Astrocyte (in vitro differentiated cells and primary cell): ENCODE measurements at regions not wholly inside any gene's neighbourhood (a gene's known extent, or its start where the extent isn't known, plus 50 kb on each side); places are given as distances from the start of the nearest gene placed in this dataset.

Experiments
- DNase-seq: peaks from one replicate; pipeline ENCODE4 v3.0.0-alpha.2; 2010; ENCODE audit warnings: low read depth
- FAIRE-seq: peaks from 2 replicates; lab custom pipeline; 2011; peaks lifted over from hg19 to GRCh38; lab: Jason Lieb, UNC
- H2AFZ ChIP-seq: 2 replicates; pipeline ENCODE4 v1.6.0; 2012; ENCODE audit warnings: low read depth, low read length, inconsistent platforms
- H3K27ac ChIP-seq: 2 replicates; pipeline ENCODE4 v1.5.1; 2011; ENCODE audit warnings: low read depth, low read length, inconsistent platforms
- H3K27me3 ChIP-seq: 2 replicates; pipeline ENCODE4 v1.6.0; 2011; ENCODE audit warnings: low read length, inconsistent platforms; ENCODE audit not compliant: insufficient read depth
- H3K36me3 ChIP-seq: 2 replicates; pipeline ENCODE4 v1.5.1; 2011; ENCODE audit warnings: low read length, inconsistent platforms; ENCODE audit not compliant: insufficient read depth
- H3K4me1 ChIP-seq: 2 replicates; pipeline ENCODE4 v1.5.1; 2011; ENCODE audit warnings: low read length, inconsistent platforms; ENCODE audit not compliant: insufficient read depth
- H3K4me2 ChIP-seq: 2 replicates; pipeline ENCODE4 v1.6.0; 2012; ENCODE audit warnings: low read length, inconsistent platforms
- H3K4me3 ChIP-seq: 2 replicates; pipeline ENCODE4 v1.5.1; 2011; ENCODE audit warnings: low read depth, mild to moderate bottlenecking, low read length, inconsistent platforms; ENCODE audit not compliant: insufficient read depth
- H3K79me2 ChIP-seq: 2 replicates; pipeline ENCODE4 v1.6.0; 2012; ENCODE audit warnings: mild to moderate bottlenecking, low read length, inconsistent platforms; ENCODE audit not compliant: insufficient read depth
- H3K9ac ChIP-seq: 2 replicates; pipeline ENCODE4 v1.6.0; 2012; ENCODE audit warnings: mild to moderate bottlenecking, low read length, inconsistent platforms
- H3K9me3 ChIP-seq: 2 replicates; pipeline ENCODE4 v1.5.1; 2012; ENCODE audit warnings: low read depth, mild to moderate bottlenecking, low read length, inconsistent platforms; ENCODE audit not compliant: insufficient read depth
- H4K20me1 ChIP-seq: 2 replicates; pipeline ENCODE4 v1.6.0; 2012; ENCODE audit warnings: low read length, inconsistent platforms; ENCODE audit not compliant: insufficient read depth
- H3K27ac Mint-ChIP-seq: one replicate; pipeline ENCODE4 v1.8.0; 2021; ENCODE audit warnings: mild to moderate bottlenecking, mixed read lengths; ENCODE audit not compliant: unreplicated experiment
- H3K27me3 Mint-ChIP-seq: one replicate; pipeline ENCODE4 v1.8.0; 2021; ENCODE audit warnings: low read depth, mixed read lengths; ENCODE audit not compliant: unreplicated experiment
- H3K36me3 Mint-ChIP-seq: one replicate; pipeline ENCODE4 v1.8.0; 2021; ENCODE audit warnings: low read depth, mixed read lengths; ENCODE audit not compliant: unreplicated experiment
- H3K4me1 Mint-ChIP-seq: one replicate; pipeline ENCODE4 v1.8.0; 2021; ENCODE audit warnings: low read depth, mixed read lengths; ENCODE audit not compliant: unreplicated experiment
- H3K4me3 Mint-ChIP-seq: one replicate; pipeline ENCODE4 v1.8.0; 2021; ENCODE audit warnings: mild to moderate bottlenecking, moderate library complexity, mixed read lengths; ENCODE audit not compliant: unreplicated experiment
- H3K9me3 Mint-ChIP-seq: one replicate; pipeline ENCODE4 v1.8.0; 2021; ENCODE audit warnings: mild to moderate bottlenecking, mixed read lengths; ENCODE audit not compliant: unreplicated experiment
- CTCF ChIP-seq: IDR thresholded peaks from 2 replicates; pipeline ENCODE4 v1.5.1; 2011; ENCODE audit warnings: low read depth, mild to moderate bottlenecking, inconsistent platforms, low read length, moderate library complexity; ENCODE audit not compliant: insufficient read depth
- EZH2 ChIP-seq: IDR thresholded peaks from 2 replicates; pipeline ENCODE4 v1.6.1; 2012; ENCODE audit warnings: mild to moderate bottlenecking, low read length, inconsistent platforms; ENCODE audit not compliant: insufficient read depth

GRCh38 chr12:92466391-92467305 lies 236.1 kb upstream of the PLEKHG7 start:
- no peak overlapping the region for H3K4me3 ChIP-seq
- no peak for TF ChIP-seq CTCF
- peak overlapping the region; percentile 53 for H2AFZ ChIP-seq
- no peak overlapping the region for H3K9ac ChIP-seq
- H3K4me2 ChIP-seq: peak overlapping the region; percentile 53
- no peaks in the 10 kb centered on the region for H3K36me3 Mint-ChIP-seq
- FAIRE-seq: no peak
- no peak overlapping the region for H3K27ac ChIP-seq
- peaks cover 17% of the 10 kb centered on the region for H3K4me1 ChIP-seq
- no peaks in the 10 kb centered on the region for H3K27me3 Mint-ChIP-seq
- H3K27me3 ChIP-seq: no peaks in the 10 kb centered on the region
- no peak overlapping the region for H3K27ac Mint-ChIP-seq
- no peaks in the 10 kb centered on the region for H3K36me3 ChIP-seq
- H3K79me2 ChIP-seq: no peaks in the 10 kb centered on the region
- no peaks in the 10 kb centered on the region for H3K9me3 Mint-ChIP-seq
- no peaks in the 10 kb centered on the region for H3K9me3 ChIP-seq
- no peaks in the 10 kb centered on the region for H4K20me1 ChIP-seq
- H3K4me3 Mint-ChIP-seq: no peak overlapping the region
- DNase-seq: peak; percentile 13
- peaks cover 45% of the 10 kb centered on the region for H3K4me1 Mint-ChIP-seq

GRCh38 chr12:92465786-92466295 lies 236.9 kb upstream of the PLEKHG7 start:
- H4K20me1 ChIP-seq: no peaks in the 10 kb centered on the region
- peaks cover 45% of the 10 kb centered on the region for H3K4me1 Mint-ChIP-seq
- H3K36me3 ChIP-seq: no peaks in the 10 kb centered on the region
- no peaks in the 10 kb centered on the region for H3K79me2 ChIP-seq
- no peaks in the 10 kb centered on the region for H3K9me3 Mint-ChIP-seq
- H3K27me3 Mint-ChIP-seq: no peaks in the 10 kb centered on the region
- no peak overlapping the region for H3K4me3 Mint-ChIP-seq
- peaks cover 17% of the 10 kb centered on the region for H3K4me1 ChIP-seq
- no peak for FAIRE-seq
- H3K36me3 Mint-ChIP-seq: no peaks in the 10 kb centered on the region
- no peak overlapping the region for H3K4me2 ChIP-seq
- H3K9ac ChIP-seq: no peak overlapping the region
- H3K4me3 ChIP-seq: no peak overlapping the region
- H3K27me3 ChIP-seq: no peaks in the 10 kb centered on the region
- no peak overlapping the region for H2AFZ ChIP-seq
- no peaks in the 10 kb centered on the region for H3K9me3 ChIP-seq
- TF ChIP-seq CTCF (no peak), EZH2 (no peak)
- DNase-seq: no peak
- H3K27ac Mint-ChIP-seq: no peak overlapping the region
- no peak overlapping the region for H3K27ac ChIP-seq

GRCh38 chr12:92464911-92465310 lies 237.9 kb upstream of the PLEKHG7 start:
- no peak overlapping the region for H3K4me3 ChIP-seq
- H3K4me1 Mint-ChIP-seq: peaks cover 37% of the 10 kb centered on the region
- H3K4me1 ChIP-seq: peaks cover 11% of the 10 kb centered on the region
- no peak overlapping the region for H3K27ac ChIP-seq
- H3K9me3 Mint-ChIP-seq: no peaks in the 10 kb centered on the region
- FAIRE-seq (no peak), DNase-seq (no peak)
- H2AFZ ChIP-seq: no peak overlapping the region
- no peaks in the 10 kb centered on the region for H4K20me1 ChIP-seq
- H3K9me3 ChIP-seq: no peaks in the 10 kb centered on the region
- H3K27me3 ChIP-seq: no peaks in the 10 kb centered on the region
- no peak for TF ChIP-seq CTCF
- no peak for TF ChIP-seq EZH2
- H3K4me3 Mint-ChIP-seq: no peak overlapping the region
- no peaks in the 10 kb centered on the region for H3K36me3 ChIP-seq
- H3K9ac ChIP-seq: no peak overlapping the region
- H3K27ac Mint-ChIP-seq: no peak overlapping the region
- H3K79me2 ChIP-seq: no peaks in the 10 kb centered on the region
- no peaks in the 10 kb centered on the region for H3K36me3 Mint-ChIP-seq
- no peak overlapping the region for H3K4me2 ChIP-seq
- no peaks in the 10 kb centered on the region for H3K27me3 Mint-ChIP-seq
